ENCODE measurements at regions not wholly inside any gene's neighbourhood (a gene's known extent, or its start where the extent isn't known, plus 50 kb on each side); places are given as distances from the start of the nearest gene placed in this dataset.

- H3K9me3 ChIP-seq (ENCODE audit: low read depth, low read length): no peaks in the 10 kb centered on the region
- DNase-seq (ENCODE audit: low read depth, low spot score): no peak
- H3K36me3 ChIP-seq (ENCODE audit: insufficient read depth, low read length): no peaks in the 10 kb centered on the region
- no peak for TF ChIP-seq FOXP2 (optimal IDR thresholded peaks at IDR 0.05; ENCODE audit: control extremely low read depth, extremely low read length, insufficient read depth)
- H3K4me3 ChIP-seq: no peak overlapping the region
- no peak overlapping the region for H3K9ac ChIP-seq (ENCODE audit: insufficient read length)
- H3K27ac ChIP-seq: no peak overlapping the region
Measured at GRCh38 chr10:78771808-78772455, 296.8 kb upstream of the ZMIZ1 start.

GRCh38 chr10:78772486-78772885, 296.3 kb upstream of the ZMIZ1 start:
- TF ChIP-seq POLR2AphosphoS5 (IDR thresholded peaks at IDR 0.05; ENCODE audit: borderline replicate concordance, low read depth, low read length) (no peak), FOXP2 (optimal IDR thresholded peaks at IDR 0.05; ENCODE audit: control extremely low read depth, extremely low read length, insufficient read depth) (no peak), EZH2 (IDR thresholded peaks at IDR 0.05) (no peak)
- Histone ChIP-seq H3K27ac (no peak overlapping the region), H3K9ac (ENCODE audit: insufficient read length) (no peak overlapping the region), H3K9me3 (ENCODE audit: low read depth, low read length) (no peaks in the 10 kb centered on the region), H3K36me3 (ENCODE audit: insufficient read depth, low read length) (no peaks in the 10 kb centered on the region), H3K4me3 (no peak overlapping the region)
- no peak for DNase-seq (ENCODE audit: low read depth, low spot score)

DNA sequence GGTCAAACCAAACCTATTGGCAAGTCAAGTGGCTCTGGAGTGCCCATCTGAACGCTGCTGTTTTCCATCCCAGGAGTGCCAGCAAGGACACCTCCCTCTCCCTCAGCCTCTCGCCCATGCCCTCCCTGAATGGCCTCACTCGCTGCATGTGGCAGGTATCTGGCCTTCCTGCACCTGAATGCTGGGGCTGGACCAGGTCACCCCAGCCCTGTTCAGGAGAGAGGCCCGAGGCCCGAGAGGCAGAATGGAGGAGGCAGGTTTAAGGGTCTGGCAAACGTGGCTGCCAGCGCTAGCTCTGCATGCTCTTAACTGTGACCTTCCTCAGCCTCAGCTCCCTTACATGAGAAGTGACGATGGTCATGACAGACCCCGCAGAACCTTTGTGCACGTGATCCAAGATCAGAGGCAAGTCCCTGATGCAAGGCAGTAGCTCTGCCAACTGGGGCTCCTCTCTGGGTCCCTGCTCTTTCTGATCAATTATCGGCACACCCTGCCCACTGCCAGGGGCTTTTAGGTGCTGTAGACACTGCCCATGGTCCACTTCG, 295.7 kb upstream of the ZMIZ1 start:
- no peak overlapping the region for H3K4me3 ChIP-seq
- H3K9me3 ChIP-seq (ENCODE audit: low read depth, low read length): no peaks in the 10 kb centered on the region
- no peak for DNase-seq (ENCODE audit: low read depth, low spot score)
- H3K36me3 ChIP-seq (ENCODE audit: insufficient read depth, low read length): no peaks in the 10 kb centered on the region
- TF ChIP-seq FOXP2 (optimal IDR thresholded peaks at IDR 0.05; ENCODE audit: control extremely low read depth, extremely low read length, insufficient read depth) (no peak), EZH2 (IDR thresholded peaks at IDR 0.05) (no peak), POLR2AphosphoS5 (IDR thresholded peaks at IDR 0.05; ENCODE audit: borderline replicate concordance, low read depth, low read length) (no peak)
- no peak overlapping the region for H3K27ac ChIP-seq
- H3K9ac ChIP-seq (ENCODE audit: insufficient read length): no peak overlapping the region

GRCh38 chr10:78774614-78774998, 294.2 kb upstream of the ZMIZ1 start:
- Histone ChIP-seq H3K9ac (ENCODE audit: insufficient read length) (no peak overlapping the region), H3K4me3 (no peak overlapping the region), H3K27ac (no peak overlapping the region), H3K36me3 (ENCODE audit: insufficient read depth, low read length) (no peaks in the 10 kb centered on the region), H3K9me3 (ENCODE audit: low read depth, low read length) (no peaks in the 10 kb centered on the region)
- DNase-seq (ENCODE audit: low read depth, low spot score): no peak
- TF ChIP-seq EZH2 (IDR thresholded peaks at IDR 0.05) (no peak), FOXP2 (optimal IDR thresholded peaks at IDR 0.05; ENCODE audit: control extremely low read depth, extremely low read length, insufficient read depth) (no peak)

- DNase-seq (ENCODE audit: low read depth, low spot score): no peak
Measured at GRCh38 chr10:78774999-78775711, 293.6 kb upstream of the ZMIZ1 start.

GRCh38 chr10:78775891-78776290, 292.9 kb upstream of the ZMIZ1 start:
- H3K36me3 ChIP-seq (ENCODE audit: insufficient read depth, low read length): no peaks in the 10 kb centered on the region
- H3K27ac ChIP-seq: no peak overlapping the region
- H3K9ac ChIP-seq (ENCODE audit: insufficient read length): no peak overlapping the region
- no peak for DNase-seq (ENCODE audit: low read depth, low spot score)
- TF ChIP-seq EZH2 (IDR thresholded peaks at IDR 0.05) (no peak), FOXP2 (optimal IDR thresholded peaks at IDR 0.05; ENCODE audit: control extremely low read depth, extremely low read length, insufficient read depth) (no peak), POLR2AphosphoS5 (IDR thresholded peaks at IDR 0.05; ENCODE audit: borderline replicate concordance, low read depth, low read length) (no peak)
- H3K4me3 ChIP-seq: no peak overlapping the region
- H3K9me3 ChIP-seq (ENCODE audit: low read depth, low read length): no peaks in the 10 kb centered on the region

More at GRCh38 chr10:78774999-78775711, 293.6 kb upstream of the ZMIZ1 start:
- no peak for TF ChIP-seq EZH2 (IDR thresholded peaks at IDR 0.05)
- no peak for TF ChIP-seq POLR2AphosphoS5 (IDR thresholded peaks at IDR 0.05; ENCODE audit: borderline replicate concordance, low read depth, low read length)
- TF ChIP-seq FOXP2 (optimal IDR thresholded peaks at IDR 0.05; ENCODE audit: control extremely low read depth, extremely low read length, insufficient read depth): no peak
- no peak overlapping the region for H3K4me3 ChIP-seq
- H3K27ac ChIP-seq: no peak overlapping the region
- no peaks in the 10 kb centered on the region for H3K36me3 ChIP-seq (ENCODE audit: insufficient read depth, low read length)
- H3K9me3 ChIP-seq (ENCODE audit: low read depth, low read length): no peaks in the 10 kb centered on the region
- no peak overlapping the region for H3K9ac ChIP-seq (ENCODE audit: insufficient read length)

DNA sequence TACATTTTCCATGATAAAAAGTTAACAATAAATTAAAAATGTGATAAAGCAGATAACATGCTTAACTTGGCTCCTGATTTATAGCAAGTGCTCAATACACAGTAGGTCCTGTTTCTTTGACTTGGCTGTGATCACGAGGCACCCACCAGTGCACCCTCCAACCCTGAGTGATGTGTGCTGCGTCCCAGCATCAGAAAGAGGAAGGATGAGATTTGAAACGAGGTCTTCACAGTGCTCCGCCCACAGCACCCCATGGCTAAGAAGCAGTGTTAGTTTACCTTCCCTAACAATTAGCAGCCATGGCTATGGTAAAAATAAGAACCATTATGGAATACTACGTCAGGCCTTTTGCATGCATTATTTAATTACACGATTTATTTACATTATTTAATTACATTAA, 292.0 kb upstream of the ZMIZ1 start:
- Histone ChIP-seq H3K36me3 (ENCODE audit: insufficient read depth, low read length) (no peaks in the 10 kb centered on the region), H3K9ac (ENCODE audit: insufficient read length) (no peak overlapping the region), H3K27ac (no peak overlapping the region), H3K4me3 (no peak overlapping the region), H3K9me3 (ENCODE audit: low read depth, low read length) (no peaks in the 10 kb centered on the region)
- no peak for DNase-seq (ENCODE audit: low read depth, low spot score)
- TF ChIP-seq FOXP2 (optimal IDR thresholded peaks at IDR 0.05; ENCODE audit: control extremely low read depth, extremely low read length, insufficient read depth): no peak
- no peak for TF ChIP-seq POLR2AphosphoS5 (IDR thresholded peaks at IDR 0.05; ENCODE audit: borderline replicate concordance, low read depth, low read length)
- TF ChIP-seq EZH2 (IDR thresholded peaks at IDR 0.05): no peak

GRCh38 chr10:78777466-78777865, 291.3 kb upstream of the ZMIZ1 start:
- Histone ChIP-seq H3K36me3 (ENCODE audit: insufficient read depth, low read length) (no peaks in the 10 kb centered on the region), H3K9me3 (ENCODE audit: low read depth, low read length) (no peaks in the 10 kb centered on the region), H3K9ac (ENCODE audit: insufficient read length) (no peak overlapping the region), H3K27ac (no peak overlapping the region), H3K4me3 (no peak overlapping the region)
- DNase-seq (ENCODE audit: low read depth, low spot score): no peak
- TF ChIP-seq POLR2AphosphoS5 (IDR thresholded peaks at IDR 0.05; ENCODE audit: borderline replicate concordance, low read depth, low read length) (no peak), EZH2 (IDR thresholded peaks at IDR 0.05) (no peak)

Measured in SK-N-MC (cell line).